Smooth muscle cell of the brain vasculature (primary cell): ENCODE measurements at regions not wholly inside any gene's neighbourhood (a gene's known extent, or its start where the extent isn't known, plus 50 kb on each side); places are given as distances from the start of the nearest gene placed in this dataset.

Experiments
- DNase-seq: peaks from one replicate; pipeline ENCODE4 v3.0.0-alpha.2; 2012; ENCODE audit warnings: low read depth, low spot score

DNA sequence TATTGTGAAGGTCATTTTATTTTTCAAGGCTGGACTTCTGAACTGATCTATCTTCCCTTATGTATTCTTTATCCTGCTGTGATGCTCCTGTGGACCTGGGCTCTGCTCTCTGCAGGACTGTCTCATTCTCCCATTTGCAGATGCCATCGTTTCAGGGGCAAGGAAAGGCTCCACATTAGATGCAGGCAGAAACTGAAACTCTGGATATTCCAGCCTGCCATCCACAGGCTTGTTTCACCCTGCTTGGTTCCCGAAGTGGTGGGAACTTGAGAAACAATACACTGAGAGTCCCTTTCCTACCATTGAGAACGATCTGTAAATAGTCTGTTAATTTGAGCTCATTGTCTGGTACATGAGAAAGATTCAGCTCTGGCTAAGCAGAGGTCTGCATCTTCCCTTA, 197.5 kb upstream of the MAN1A1 start:
- DNase-seq: no peak

- DNase-seq: no peak
Measured at GRCh38 chr6:119545245-119545644, 195.7 kb upstream of the MAN1A1 start.

DNA sequence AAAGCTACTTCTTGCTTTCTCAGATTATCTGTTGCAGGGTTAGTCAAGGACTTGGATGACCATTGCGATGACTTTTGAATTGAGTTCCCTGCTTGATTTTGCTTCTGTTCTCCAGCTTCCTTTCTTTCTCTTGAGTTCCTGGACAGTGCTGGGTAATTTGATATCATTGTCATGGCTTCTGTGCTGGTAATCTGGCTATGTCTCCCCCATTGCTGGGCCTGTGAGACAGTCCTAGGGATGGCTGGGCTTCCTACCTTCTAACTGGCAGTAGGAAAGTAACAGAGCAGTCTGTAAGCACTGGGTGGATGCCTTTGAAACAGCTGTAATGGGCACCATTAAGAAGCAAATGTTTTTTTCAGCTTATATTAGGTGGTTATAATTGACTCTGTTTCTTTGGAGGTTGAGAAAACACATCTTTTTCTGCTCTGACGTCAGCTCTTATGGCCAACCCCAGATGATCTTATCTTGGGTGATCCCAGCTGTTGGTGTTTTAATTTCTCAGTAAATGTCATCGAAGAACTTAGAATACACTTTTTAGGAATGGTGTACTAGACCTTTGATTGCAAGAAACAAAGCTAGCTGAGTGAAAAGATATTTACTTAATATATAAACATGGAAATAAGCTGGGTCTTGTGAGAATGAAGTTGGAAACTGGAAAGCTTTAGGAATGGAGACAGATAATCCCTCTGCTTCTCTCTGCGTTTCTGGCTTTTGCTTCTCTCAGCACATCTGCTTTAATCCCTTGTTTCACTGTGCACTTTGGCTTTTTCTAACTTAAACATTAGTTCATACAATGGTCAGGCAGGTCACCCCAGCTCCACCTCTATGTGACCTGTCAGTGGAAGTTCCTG, 195.0 kb upstream of the MAN1A1 start:
- no peak for DNase-seq

- no peak for DNase-seq
Measured at GRCh38 chr6:119543332-119543731, 193.8 kb upstream of the MAN1A1 start.

DNA sequence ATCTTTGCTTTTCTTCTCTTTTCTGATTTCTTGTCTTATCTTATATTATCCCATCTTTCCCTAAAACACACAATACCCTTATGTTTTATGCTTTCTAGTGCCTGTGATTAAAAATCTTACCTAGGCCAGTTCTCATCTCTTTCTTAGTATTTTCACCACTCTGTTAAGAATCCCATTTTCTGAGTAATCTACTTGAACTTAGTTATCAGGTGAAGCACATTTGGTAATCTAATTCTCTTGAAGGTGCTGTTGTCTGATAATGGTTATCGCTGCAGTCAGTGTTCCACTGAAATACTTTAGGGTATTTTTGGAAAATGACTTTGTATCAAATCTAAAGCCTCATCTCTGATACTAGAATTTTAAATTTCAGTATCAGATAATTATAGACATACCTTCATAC, 192.5 kb upstream of the MAN1A1 start:
- no peak for DNase-seq

DNA sequence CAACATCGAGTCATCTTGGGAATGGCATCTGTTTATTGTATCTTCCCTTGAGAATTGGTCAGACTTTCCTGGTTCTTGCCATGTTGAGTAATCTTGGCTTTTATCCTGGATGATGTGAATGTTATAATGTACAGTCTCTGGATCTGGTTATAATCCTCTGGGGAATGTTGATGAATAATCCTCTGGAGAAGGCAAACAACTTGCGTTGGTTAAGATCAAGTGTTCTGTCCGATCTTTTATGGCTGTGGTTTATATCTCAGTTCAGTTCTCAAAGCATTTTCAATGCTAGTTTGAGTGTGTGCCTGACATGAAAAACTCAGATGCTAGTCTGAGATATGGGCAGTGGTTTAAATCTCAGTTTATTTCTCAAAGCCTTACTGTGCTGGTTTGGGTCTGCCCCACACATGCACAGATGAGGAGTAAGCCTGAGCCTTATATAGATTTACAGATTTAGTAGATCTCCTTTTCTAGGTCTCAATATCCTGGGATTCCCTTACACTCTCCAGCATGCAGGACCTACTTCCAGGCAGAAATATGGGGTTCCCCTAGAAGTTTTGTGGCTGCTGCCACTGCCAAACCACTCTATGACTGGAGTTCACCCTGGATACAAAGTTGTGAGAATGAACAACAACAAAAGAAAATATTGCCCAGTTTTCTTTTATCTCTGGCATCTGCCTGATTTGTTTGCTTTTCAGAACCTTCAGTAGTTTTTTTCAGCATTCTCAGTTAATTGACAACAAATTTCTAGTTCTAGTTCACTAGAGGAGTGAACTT, 191.8 kb upstream of the MAN1A1 start:
- peak; percentile 91 for DNase-seq

GRCh38 chr6:119540417-119540816, 190.9 kb upstream of the MAN1A1 start:
- no peak for DNase-seq

DNA sequence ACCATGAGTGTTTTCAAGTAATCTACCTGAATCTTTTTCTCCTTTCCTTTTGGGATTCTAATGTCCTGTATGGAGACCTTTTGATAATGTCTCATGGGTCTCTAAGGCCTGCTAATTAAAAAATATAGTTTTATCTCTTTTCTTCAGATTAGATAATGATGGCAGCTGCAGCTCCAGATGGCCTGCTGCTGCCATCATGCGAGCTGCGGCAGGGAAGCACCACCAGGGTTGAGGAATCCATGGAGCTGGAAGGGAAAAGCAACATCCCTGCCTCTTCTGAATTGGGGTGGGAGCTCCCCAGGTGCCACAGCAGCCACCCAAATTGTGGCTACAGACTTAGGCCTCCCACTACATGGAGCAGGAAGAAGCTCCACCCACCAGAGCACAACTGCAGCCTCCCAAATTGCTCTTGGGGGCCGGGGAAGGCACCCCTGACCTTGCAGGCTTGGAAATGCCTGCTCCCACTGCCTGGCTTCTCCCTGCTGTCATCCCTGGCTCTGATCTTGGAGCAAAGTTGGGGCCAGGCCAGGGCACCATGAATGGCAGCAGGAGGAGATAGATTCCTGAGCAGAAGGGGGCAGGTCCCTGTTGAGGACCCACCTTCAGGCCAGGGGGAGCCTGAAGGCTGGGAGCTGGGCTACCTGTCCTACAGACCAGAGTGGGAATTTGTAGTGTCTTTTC, 189.6 kb upstream of the MAN1A1 start:
- no peak for DNase-seq

- no peak for DNase-seq
Measured at GRCh38 chr6:119536666-119537065, 187.1 kb upstream of the MAN1A1 start.

DNA sequence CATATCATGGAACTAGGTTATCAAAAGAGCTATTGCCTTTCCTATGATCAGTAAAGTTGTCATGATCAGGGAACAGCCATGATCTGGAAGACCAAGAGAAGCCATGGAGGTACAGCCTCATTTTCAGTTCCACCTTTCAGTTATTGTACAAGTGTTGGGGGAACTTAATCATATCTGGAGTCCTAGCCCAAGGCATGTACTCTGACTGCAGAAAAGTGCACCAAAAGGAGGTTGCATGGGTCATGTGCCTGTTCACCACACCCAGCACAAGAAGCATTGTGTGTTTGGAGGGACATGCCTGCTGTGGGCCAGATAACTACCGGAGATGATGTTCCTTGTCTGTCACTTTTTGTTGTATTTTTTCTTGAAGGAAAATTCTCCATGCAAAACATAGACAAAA, 185.8 kb upstream of the MAN1A1 start:
- no peak for DNase-seq

- no peak for DNase-seq
Measured at GRCh38 chr6:119533603-119534279, 184.2 kb upstream of the MAN1A1 start.

- DNase-seq: no peak
Measured at GRCh38 chr6:119527231-119527578, 177.6 kb upstream of the MAN1A1 start.

- DNase-seq: no peak
Measured at GRCh38 chr6:119526561-119527230, 177.1 kb upstream of the MAN1A1 start.

DNA sequence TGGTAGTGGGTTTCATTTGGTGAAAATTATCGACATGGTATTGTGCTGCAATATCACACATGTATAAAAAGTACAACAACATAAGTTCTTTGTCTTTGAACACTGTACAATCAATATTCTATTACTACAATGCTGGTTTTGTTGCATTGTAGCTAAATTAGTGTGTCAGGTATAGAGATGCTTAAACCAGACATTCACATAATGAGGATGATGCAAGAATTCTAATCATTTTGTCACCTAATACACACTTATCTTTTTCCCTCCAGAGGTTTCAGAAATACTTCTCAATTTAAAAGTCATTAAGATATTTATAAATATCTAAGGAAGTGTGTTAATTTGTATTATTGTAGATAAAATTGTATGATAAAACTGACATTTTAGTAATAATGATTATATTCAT, 174.8 kb upstream of the MAN1A1 start:
- DNase-seq: no peak

DNA sequence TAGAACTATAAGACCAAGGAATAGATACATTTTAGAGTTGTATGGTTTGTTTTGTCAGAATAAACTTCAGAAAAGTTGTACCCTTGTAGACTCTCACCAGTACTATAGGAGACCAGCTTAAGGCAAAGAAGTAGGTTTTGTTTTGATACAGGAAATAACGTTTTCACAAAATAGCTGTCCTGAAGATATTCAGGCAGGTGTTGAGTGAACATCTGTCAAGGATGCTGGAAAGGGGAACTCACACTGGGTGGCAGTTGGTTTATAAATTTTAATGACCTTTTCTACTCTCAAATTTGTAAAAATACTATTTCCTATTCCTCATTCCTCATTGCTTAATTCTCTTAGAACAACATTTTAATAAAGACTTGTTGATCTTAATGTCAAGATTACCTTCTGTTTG, 174.0 kb upstream of the MAN1A1 start:
- no peak for DNase-seq

GRCh38 chr6:119521251-119521650, 171.7 kb upstream of the MAN1A1 start:
- no peak for DNase-seq

DNA sequence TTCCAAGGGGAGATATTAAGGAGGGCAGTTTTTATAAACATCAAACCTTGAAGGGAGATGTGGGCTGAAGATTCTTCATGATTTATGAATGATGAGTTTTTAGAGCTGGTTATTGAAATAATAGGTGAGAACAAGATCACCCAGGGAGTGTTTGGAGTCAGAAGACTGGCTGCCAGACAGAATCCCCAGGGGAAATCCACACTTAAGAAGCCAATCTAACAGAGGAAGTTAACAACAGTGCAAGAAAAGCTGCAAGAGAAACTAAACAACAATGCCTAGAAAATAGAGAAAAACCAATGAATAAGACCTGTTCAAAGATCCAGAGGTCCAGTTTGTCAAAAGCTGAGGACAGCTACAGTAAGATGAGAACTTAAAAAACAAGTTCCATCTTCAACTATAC, 167.9 kb upstream of the MAN1A1 start:
- DNase-seq: no peak

GRCh38 chr6:119514345-119514744, 164.8 kb upstream of the MAN1A1 start:
- DNase-seq: no peak

DNA sequence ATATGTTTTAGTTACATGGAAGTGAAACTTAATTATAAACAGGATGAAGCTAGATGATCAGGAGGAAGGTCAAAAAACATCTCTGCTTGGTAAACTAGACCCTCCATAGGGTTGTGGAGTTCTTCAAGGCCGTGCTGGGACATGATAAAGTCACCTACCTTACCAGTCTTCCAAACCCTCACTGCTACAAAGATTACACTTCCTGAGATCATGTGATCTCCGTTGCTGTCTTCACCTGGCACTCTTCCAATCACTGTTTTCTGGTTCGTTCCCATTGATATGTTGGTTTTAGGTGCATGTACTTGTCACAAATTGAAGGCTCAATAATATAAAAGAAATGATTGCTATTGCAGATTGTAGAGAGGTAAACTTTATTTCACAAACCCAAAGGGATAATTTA, 161.5 kb upstream of the MAN1A1 start:
- DNase-seq: no peak

GRCh38 chr6:119510246-119510645, 160.7 kb upstream of the MAN1A1 start:
- no peak for DNase-seq

DNA sequence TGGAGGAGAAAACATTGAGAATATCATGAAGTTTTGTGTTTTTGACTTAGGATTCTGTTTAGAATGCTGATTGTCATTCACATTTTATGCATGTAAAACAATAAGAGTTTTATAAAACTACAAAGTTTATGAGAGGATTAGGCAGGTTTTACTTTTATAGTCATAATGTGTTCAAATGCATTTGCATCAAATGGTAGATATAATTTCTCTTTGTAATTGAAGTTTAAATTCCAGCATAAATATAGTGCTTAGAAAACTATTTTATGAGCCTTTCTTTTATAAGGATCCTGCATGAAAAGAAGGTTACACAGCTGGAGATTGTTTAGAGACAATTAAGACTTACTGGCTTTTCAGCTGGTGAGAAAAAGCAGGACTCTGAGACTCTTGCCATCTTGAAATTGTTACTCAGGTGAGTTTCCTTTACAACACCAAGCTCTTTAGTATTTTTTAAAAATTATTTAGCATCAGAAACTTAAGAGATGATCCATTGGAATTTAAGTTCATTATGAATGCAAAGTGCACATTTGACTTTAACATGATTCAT, 157.1 kb upstream of the MAN1A1 start:
- no peak for DNase-seq
